HG02943 (cell line): ENCODE measurements at regions not wholly inside any gene's neighbourhood (a gene's known extent, or its start where the extent isn't known, plus 50 kb on each side); places are given as distances from the start of the nearest gene placed in this dataset.
"Not testable (repeated sequence)": the region's sequence is repeated elsewhere in the genome, so short reads cannot be mapped to it uniquely, and the experiment has no call there.

Source experiments
- ATAC-seq: cut with Tn5 transposase; IDR thresholded peaks from one replicate; pipeline ENCODE4 v1.9.1; 2021; ENCODE audit warnings: mild to moderate bottlenecking, low read depth, moderate library complexity; ENCODE audit not compliant: unreplicated experiment

DNA sequence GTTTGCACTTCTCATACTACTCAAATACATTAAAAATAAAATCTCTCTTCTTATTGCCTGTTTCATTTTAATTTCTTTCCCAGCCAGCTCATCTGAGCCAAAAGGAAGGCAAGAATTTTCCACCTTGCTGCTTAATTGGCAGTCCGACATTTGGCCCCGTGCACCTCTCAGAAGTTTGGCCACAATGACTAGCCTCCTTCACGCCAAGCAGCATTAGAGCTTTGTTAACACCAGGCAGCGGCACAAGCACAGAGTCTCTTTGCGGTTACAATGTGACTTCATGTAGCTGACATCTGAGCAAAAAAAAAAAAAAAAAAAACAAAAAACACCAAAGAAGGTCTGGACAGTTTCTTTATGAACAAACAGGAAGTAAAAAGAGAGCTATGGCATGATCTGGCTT, 248.9 kb downstream of the OSR1 start:
- no peak for ATAC-seq

DNA sequence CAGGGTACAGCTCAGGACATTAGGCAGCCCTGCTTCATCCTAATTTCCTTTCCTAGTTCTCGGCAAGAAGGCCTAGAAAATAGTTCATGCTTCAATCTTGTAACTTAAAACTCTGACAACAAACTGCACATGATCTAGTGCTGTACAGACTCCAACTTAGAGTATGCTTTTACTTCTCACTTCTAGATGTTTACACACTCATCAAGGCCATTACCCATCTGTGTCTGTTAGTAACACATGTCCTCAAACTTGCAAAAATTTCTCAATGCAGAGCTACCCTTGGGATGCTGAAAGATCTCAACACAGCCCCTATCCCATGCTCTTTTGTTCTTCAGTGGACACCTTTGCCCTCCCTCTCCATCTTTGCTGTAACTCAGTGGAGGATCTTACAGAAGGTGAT, 252.0 kb downstream of the OSR1 start:
- no peak for ATAC-seq

DNA sequence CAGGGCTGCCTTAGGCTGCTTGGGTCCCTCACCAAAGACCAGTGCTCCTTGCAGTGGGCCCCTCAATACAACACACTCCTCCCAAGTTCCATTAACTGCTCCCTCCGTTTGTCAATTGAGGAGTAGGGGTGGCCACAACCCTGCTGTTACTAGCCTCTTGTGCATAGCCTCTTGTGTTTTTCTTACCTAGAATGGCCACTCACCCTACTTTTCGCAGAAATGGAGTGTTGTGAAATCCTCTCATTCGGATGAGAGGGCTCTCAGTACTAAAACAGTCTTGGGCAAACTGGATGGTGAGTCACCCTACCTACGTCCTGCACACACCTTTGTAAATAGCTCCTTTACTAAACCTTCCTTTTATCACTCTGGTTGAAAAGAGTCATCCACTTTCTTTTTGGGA, 253.9 kb downstream of the OSR1 start:
- no peak for ATAC-seq

DNA sequence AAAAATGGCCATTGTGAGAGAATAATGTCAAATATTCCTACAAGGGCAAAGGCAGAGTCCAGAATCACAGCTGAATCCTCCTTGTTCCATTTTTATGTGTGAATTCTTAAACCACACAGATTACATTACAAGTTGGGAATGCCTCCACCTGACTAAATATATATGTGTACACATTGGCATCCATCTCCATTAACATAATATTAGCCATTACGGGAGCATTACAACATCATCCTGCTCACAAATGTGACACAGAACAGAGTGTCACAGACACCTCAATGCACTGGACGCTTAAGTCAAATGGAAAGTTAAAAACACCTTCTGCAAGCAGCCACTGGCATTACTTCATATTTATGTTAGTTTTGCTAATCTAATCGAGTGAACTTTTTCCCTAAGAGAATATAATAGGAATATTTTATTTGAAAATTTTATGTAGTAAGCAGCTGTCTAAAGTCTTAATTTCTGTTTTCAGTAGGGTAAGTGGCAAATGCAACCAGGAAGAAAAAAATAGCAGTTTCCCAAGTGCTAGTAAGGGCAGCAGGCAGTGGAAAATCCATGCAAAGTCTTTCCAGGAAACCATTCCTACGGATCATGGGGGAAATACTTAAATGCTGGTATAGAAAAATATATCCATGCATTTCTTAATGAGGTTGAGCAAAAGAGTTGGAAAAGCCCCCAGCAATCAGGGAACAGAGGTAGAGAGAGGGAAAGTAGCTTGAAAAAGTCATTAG, 255.6 kb downstream of the OSR1 start:
- ATAC-seq: no peak

DNA sequence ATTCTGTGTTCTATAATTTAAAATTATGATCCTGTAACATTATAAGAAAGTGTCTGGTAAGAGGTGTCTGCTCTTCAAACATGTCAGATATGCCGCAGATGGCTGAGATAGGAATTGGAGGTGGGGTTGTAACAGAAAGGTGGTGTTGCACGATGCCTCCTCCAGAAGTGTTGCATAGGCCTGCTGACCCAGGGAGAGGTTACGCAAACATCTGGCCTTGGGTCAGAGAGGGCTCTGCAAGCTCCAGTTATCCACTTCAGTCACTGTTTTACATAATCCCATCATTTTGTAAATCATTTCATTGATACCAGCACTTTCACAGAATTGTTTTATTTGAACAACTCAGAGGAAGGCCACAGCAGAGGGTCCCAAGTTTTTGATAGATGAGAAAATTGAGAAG, 256.5 kb downstream of the OSR1 start:
- no peak for ATAC-seq

DNA sequence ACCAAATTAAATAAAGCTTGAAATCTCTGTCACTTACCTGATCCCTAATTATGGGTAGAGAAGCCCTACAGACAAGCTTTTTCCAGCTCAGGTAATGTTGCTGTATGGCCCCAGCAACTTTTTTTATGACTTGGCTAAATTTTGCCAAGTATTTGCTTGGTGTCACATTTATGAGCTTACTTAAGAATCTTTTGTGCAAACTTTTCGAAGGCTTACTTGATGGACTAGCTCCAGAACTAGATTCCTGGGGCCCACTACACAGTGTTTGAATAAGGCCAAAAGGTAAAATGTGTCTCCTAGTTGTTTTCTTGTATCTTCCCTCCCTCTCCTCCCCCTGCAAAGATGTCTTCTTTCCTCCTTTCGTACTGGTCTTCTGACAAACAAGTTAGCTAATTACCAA, 257.9 kb downstream of the OSR1 start:
- ATAC-seq: no peak

DNA sequence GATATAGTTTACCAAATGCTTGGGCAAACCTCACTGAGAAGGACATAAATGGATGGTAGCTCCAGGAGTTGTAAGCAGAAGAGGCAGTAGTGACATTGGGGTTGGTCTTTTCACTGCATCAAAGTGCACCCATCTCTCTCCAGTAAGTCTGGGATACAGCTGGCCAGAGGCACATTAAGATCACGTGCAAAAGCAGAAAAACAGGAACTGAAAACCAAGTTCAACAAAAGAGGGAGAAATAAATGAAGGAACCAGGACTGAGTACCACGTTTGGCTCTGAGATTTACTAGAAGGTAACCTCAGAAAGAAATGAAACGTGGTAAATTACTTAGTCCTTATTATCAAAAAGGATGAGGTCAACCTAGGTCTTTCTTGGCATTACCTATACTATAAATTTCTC, 259.2 kb downstream of the OSR1 start:
- no peak for ATAC-seq

DNA sequence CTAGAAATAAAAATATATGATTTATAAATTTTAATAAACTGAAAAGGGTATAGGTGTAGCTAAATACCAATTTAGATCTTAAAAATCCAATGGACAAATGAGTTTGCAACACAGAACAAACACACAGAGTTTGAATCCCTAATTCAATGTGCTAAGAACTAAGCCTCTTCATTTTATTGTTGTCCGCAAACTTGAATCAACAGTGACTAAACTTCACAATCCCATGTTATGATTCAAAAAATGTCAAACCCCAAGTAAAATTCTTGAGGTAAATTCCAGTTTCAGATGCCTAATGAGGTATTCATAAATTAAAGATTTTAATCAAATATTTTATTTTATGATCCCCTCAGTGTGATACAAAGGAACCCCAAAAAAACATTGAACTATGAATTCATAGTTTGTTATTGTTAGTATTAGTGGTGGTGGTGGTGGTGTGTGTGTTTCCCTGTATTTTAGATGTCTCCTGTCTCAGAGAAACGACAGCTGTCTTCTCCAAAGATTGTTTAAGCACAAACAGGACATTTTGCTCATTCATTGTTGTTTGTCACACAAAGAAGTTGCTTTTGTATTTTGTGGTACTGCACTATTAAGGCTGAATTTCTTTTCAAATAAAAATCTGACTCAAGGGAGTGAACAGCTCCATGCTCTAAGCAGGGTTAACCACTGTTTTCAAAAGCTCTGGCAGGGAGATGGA, 259.8 kb downstream of the OSR1 start:
- ATAC-seq: no peak

DNA sequence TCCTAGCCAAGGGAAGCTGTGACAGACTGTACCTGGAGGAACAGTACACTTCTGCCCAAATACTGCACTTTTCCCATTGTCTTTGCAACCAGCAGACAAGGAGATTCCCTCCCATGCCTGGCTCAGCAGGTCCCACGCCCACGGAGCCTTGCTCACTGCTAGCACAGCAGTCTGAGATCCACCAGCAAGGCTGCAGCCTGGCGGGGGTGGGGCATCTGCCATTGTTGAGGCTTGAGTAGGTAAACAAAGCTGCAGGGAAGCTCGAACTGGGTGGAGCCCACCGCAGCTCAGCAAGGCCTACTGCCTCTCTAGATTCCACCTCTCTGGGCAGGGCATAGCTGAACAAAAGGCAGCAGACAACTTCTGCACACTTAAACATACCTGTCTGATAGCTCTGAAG, 268.9 kb downstream of the OSR1 start:
- ATAC-seq: not testable (repeated sequence)

DNA sequence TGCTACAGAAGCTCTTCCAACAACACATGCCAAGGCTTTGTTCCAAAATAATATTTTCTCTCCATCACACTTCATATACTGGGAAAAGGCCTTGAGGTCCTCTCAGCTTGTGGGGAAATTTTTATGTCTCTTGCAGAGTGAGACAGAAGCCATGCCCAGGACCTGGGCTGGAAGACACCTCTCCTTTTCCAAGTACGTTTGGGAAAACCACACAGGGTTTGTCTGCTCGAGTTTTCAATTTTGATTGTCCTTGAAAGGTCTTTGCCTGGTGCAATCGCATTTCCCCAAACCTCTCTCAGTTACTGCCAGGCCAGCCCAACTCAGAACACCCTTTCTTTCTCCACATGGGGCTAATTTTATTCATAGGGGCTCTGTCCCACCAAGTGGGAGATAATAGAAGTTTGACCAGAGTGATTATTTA, 272.2 kb downstream of the OSR1 start:
- ATAC-seq: no peak

DNA sequence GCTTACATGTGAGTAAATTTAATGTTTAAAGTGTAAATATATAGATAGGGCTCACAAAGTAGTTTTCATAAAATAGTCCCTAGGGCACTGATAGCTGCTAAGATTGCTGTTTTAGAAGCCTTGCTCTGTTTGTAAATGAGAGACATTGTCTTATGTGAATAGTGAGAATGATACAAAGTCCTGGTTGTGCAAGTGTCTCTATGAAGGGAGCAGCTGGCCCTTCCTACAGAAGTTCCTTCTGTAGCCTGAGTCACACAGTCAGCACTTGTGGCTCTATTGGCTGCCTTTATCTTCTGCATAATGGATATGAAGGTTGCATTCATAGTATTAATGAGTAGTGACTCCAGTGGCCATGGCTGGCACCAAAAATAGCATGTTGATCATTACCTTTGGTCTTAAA, 279.7 kb downstream of the OSR1 start:
- ATAC-seq: no peak

DNA sequence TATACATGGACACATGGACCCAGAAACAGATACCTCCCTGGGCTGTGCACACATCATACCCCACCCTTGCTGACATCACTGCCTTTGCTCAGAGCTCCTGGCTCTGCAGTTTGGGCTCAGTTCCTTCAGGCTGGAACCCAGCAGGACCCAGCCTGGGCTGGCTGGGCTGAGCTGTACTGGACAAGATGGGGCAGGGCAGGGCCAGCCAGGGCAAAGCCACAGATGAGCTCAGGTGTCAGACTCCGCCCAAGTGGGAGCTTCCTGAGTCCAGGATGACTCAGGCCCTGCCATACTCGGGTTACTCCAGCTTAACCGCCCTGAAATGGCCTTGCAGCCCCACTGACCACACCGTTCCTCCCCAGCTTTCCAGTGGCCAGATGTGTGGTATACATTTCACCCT, 284.9 kb downstream of the OSR1 start:
- ATAC-seq: no peak

DNA sequence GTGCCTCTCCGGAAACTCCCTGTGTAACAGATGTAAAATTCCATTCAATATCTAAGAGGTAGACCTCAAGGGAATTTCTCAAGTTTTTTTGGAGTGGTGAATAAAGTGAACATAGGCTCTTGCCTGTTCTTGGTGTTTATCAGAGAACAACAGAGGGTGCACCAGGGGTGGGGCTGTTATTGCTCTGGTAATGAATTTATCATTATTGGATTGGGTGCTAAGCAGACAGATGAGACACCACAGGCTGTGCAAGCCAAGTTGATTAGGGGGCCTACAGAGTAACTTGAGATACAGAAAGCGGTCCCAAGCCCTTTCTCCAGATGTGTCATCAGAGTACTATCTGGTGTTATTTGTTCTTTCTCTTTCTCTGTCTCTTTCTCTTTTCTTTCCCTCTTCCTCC, 286.3 kb downstream of the OSR1 start:
- no peak for ATAC-seq

DNA sequence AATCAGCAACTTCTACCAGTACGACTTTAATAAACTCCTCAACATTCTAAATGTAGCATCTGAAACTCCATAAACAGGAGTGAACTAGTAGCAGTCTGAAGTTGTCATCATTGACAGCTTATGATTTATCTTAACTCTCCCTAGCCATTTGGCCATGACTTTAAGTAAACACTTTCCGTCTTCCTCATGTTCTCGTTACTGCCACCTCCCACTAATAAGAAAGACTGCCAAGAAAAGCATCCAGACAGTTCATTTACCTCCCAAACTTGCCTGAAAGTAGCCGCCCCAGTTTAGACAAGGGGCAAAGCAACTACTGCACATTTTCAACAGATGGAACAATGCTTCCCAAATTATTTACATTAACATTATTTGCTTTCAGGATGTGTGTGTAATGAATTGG, 287.5 kb downstream of the OSR1 start:
- ATAC-seq: no peak

DNA sequence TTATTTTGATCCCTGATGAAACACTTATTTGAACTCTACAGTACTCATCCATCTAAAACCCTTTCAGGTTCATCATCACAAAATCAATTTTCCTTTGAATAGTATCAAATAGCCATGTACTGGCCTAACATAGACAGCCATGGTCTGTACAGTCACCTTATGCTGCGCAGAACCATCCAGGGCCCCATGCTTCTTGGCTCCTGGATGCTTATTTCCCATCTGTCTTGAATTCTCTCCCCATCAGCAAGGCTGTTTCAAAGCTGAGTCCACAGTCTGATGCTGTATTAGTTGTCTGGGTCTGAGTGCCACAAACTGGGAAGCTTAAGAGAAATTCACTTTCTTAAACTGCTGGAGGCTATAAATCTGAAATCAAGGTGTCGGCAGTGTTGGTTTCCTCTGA, 290.2 kb downstream of the OSR1 start:
- no peak for ATAC-seq

DNA sequence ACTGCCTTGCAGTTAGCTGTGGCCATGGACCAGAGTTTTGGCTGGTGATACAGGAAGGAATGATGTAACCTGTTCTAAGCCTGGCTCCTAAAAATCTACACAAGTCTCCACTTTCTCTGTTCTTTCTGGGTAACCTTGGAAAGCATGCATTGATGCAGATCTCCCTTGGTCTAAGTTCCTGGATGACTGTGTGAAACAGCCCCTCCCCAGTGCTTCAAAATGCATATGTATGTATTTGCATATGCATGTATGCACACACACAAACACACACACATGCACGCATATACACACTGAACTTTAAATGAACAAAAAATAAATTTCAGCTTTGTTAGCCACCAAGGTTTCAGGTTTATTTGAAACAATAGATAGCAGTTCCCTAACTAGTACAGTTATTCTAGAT, 296.1 kb downstream of the OSR1 start:
- no peak for ATAC-seq

DNA sequence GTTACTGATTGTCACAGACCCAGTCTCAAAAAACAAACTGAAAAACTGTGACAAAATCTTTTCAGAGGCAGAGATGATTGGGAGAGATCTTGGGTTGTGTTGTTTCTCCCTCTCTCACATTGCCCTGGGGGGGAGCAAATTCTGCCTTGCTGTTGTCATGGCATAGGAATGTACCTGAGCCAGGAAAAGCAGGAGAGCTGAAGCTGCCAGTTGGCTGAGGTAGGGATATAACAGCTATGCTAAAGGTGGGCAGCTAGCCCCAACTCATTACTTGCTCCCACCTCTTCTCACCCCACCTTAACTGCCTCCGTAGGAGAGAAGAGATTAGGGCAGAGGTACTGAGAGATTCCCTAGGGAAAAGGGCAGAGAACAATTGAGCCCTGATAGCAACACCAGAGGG, 299.3 kb downstream of the OSR1 start:
- ATAC-seq: no peak

DNA sequence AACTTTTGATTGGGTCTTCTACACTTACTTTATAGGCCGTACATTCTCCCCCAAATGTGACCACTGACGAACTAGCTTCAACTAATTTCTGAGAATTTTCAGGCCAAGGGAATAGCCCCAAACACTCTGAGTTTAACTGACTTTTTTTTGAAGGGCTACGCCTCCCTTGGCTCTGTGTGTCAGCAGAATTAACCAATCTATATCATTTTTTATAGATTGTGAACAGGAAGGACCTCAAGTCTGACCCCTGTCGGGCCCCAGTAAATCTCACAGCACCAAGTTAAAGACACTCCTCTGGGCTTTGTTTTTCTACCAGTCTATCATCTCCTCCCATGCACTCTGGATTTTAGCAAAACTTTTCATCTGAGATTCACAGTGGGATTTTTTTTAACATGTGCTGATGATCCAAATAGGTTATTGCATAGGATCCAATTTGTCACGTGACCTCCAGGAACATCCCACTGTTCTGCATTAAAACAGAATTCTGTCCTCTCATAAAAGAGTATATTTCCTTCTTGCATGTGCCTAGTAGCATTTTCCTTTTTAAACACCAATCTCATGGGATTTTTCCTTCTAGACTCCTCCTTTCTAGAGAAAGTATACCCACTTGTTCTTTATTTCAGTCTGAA, 307.1 kb downstream of the OSR1 start:
- no peak for ATAC-seq

DNA sequence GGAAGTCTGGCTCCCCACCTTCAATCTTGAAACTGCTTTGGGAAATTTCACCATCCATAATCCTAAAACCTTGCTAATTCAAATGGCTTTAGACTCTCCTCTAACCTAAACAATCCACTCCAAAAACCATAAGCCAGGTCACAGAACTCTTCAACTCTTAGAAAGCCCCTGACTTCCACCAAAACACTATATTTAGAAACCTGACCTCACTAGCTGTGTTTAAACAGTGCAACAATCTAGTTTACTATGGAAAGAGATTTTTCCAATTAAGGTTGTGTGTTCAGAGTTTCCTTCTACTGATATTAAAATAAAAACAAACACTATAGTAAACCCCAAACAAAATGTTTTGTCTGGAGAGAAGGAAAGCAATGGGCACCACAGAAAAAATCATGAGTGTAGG, 308.1 kb downstream of the OSR1 start:
- ATAC-seq: no peak

DNA sequence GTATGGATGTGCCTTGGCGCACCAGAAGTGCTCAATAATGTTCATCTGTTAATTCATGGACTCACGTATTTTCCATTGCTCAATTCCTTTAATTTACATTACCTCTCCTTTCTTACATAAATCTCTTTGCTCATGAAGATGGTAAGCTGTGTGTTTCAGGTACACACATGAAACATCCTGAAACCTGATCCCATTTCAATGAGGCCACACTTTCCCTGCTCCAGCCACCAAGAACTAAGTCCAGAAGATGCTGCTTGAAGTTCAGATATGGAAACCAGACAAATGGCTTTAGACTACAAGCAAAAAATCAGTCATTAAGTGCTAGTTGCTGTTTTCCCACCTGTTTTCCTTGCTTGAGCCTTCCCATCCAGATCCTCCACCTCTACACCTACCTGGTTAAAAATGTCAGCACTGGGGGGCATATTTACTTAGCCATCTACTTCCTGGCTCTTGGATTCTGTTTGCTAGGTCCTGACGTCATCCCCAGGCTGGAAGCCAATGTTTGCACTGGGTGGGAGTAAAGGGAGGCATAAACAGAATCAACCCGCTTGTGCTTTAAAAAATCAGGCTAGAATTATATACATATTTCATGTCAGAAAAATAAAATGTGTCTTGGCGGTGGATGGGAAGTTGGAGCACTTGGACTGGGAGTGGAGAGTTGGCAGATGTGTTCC, 309.7 kb downstream of the OSR1 start:
- no peak for ATAC-seq

DNA sequence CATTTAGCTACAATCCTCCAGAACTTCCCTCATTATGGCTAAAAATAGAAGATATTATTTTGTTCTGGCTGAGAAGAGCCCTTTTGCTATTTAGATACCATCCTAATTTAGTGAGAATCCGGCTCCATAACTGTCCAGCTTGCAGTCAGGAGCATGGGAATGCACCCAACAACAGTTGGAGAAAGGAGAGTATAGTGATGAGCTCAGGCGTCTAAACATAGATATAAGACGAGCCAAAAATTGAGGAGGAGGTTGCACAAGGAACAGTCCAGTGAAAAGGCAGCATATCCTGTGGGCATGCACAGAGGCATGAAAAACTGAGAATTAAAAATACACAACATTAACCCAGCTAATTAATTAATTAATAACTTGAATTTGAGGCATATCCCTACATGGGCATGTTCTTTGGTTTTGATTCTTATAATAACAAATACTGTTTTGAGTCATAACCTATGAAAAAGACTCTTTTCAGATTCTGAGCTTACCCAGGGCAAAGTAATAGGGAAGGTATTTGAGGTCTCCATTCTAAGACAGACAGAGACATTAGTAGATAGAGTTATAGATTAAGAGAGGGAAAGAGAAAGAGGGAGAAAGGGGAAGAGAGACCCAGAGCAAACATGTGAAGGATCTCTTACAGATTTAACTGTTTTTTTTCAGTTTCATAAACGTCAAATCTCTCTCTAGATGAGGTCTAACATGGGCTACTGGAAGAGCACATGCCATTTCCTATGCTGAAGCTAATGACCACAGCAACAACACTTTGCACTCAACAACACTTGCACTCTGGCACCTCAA, 311.2 kb downstream of the OSR1 start:
- peak; percentile 93 for ATAC-seq
